ENCODE measurements at regions not wholly inside any gene's neighbourhood (a gene's known extent, or its start where the extent isn't known, plus 50 kb on each side); places are given as distances from the start of the nearest gene placed in this dataset.

DNA sequence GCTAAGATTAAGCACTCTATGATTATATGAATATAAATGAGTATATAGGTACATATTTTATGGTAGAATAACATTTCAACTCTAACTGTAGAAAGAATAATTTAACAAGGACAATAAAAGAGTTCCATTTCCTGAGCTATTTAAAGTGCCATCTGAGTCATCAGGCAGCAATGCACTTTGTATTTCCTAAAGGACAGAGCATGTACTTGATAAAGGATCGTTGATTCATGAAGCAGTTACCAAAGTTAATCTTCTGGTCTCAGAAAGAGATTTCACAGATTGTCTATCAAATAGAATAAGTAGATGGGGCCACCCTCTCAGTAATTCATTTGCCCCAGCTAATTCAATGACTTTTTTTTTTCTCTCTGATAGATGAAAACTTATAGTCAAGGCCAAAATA is 747.8 kb downstream of the CDH18 start:
- peaks cover 5% of the 10 kb centered on the region; the same call in 1 of the 2 replicates for H3K4me1 ChIP-seq (ENCODE audit: insufficient read depth, low read length)
- no peaks in the 10 kb centered on the region; a peak in 1 of 5 replicates for H3K9me3 Mint-ChIP-seq
- H3K4me1 Mint-ChIP-seq = peaks cover 11 to 17% of the 10 kb centered on the region in 2 experiments
- no peak overlapping the region for H3K9ac ChIP-seq (ENCODE audit: extremely low read depth, insufficient read length, low read length)
- no peak overlapping the region for H2AK5ac ChIP-seq (ENCODE audit: insufficient read length, low read length)
- H3K27ac ChIP-seq (ENCODE audit: insufficient read length, low read depth, low read length) = no peak overlapping the region
- no peaks in the 10 kb centered on the region for H3K27me3 Mint-ChIP-seq (ENCODE audit: low read depth)
- no peaks in the 10 kb centered on the region for H3K23me2 ChIP-seq (ENCODE audit: insufficient read length, low read depth, low read length, poor library complexity, severe bottlenecking)
- no peak overlapping the region for H3T11ph ChIP-seq (ENCODE audit: low read length)
- H3K79me2 ChIP-seq (ENCODE audit: insufficient read depth, low read length) = no peaks in the 10 kb centered on the region
- no peak overlapping the region for H2BK5ac ChIP-seq (ENCODE audit: insufficient read length, low read length)
- H3K4me3 Mint-ChIP-seq = no peak overlapping the region
- no peak overlapping the region for H4K8ac ChIP-seq (replicated peaks; ENCODE audit: insufficient read length, low read depth, low read length)
- no peak overlapping the region for H4K91ac ChIP-seq (ENCODE audit: insufficient read length, low read depth, low read length)
- no peak overlapping the region for H3K4ac ChIP-seq (ENCODE audit: low read depth, low read length)
- H3K36me3 Mint-ChIP-seq (ENCODE audit: insufficient read depth in 1 of 3, low read depth in 3 of 3) = no peaks in the 10 kb centered on the region
- no peak overlapping the region for H2AFZ ChIP-seq (ENCODE audit: low read length)
- H3K27ac Mint-ChIP-seq = no peak overlapping the region
- no peak overlapping the region for H2BK12ac ChIP-seq (ENCODE audit: insufficient read length, low read depth, low read length)
- H2BK15ac ChIP-seq (ENCODE audit: low read depth, low read length) = no peak overlapping the region
- no peak overlapping the region for H3K18ac ChIP-seq (ENCODE audit: insufficient read length, low read depth, low read length)
- no peak overlapping the region for H3K4me2 ChIP-seq (ENCODE audit: insufficient read depth, insufficient read length, low read length)
- H3K27me3 ChIP-seq (ENCODE audit: insufficient read depth, low read length) = no peaks in the 10 kb centered on the region
- WGBS (ENCODE audit: extremely low coverage, insufficient read length, low lambda C conversion rate) = no CpG with 5 or more reads among the region's 1 CpG
- no peak overlapping the region for H2BK20ac ChIP-seq (ENCODE audit: low read depth, low read length, poor library complexity, severe bottlenecking)
- H3K23ac ChIP-seq (ENCODE audit: insufficient read length, low read depth, low read length) = no peak overlapping the region
- H4K5ac ChIP-seq (ENCODE audit: insufficient read length, low read depth, low read length) = no peak overlapping the region
- H3K79me1 ChIP-seq (ENCODE audit: insufficient read depth, low read depth, low read length, poor library complexity, severe bottlenecking) = no peaks in the 10 kb centered on the region
- TF ChIP-seq, protein P1, sequence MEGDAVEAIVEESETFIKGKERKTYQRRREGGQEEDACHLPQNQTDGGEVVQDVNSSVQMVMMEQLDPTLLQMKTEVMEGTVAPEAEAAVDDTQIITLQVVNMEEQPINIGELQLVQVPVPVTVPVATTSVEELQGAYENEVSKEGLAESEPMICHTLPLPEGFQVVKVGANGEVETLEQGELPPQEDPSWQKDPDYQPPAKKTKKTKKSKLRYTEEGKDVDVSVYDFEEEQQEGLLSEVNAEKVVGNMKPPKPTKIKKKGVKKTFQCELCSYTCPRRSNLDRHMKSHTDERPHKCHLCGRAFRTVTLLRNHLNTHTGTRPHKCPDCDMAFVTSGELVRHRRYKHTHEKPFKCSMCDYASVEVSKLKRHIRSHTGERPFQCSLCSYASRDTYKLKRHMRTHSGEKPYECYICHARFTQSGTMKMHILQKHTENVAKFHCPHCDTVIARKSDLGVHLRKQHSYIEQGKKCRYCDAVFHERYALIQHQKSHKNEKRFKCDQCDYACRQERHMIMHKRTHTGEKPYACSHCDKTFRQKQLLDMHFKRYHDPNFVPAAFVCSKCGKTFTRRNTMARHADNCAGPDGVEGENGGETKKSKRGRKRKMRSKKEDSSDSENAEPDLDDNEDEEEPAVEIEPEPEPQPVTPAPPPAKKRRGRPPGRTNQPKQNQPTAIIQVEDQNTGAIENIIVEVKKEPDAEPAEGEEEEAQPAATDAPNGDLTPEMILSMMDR (conservative IDR thresholded peaks at IDR 0.05) = no peak
- no peaks in the 10 kb centered on the region for H4K20me1 ChIP-seq (ENCODE audit: control insufficient read depth, insufficient read depth, insufficient read length)
- H3K56ac ChIP-seq (ENCODE audit: insufficient read length, low read depth, low read length) = no peak overlapping the region
- H3K14ac ChIP-seq (ENCODE audit: insufficient read depth, low read length) = no peak overlapping the region
- no peak overlapping the region for H2BK120ac ChIP-seq (ENCODE audit: low read depth, low read length, poor library complexity, severe bottlenecking)
- no peaks in the 10 kb centered on the region for H3K9me3 ChIP-seq (ENCODE audit: control insufficient read depth, low read depth, low read length)
- DNase-seq = no peak

Measured in H9 (cell line).